ENCODE measurements at regions not wholly inside any gene's neighbourhood (a gene's known extent, or its start where the extent isn't known, plus 50 kb on each side); places are given as distances from the start of the nearest gene placed in this dataset.

- TF ChIP-seq CTCF (conservative IDR thresholded peaks at IDR 0.05; ENCODE audit: low read depth, low read length) (no peak), EZH2 (IDR thresholded peaks at IDR 0.05; ENCODE audit: borderline replicate concordance, low read depth, low read length, poor library complexity, severe bottlenecking) (no peak)
Measured at GRCh38 chr18:57983472-57983871, 60.6 kb upstream of the NEDD4L start.

All from A673 (cell line).